ENCODE measurements at regions not wholly inside any gene's neighbourhood (a gene's known extent, or its start where the extent isn't known, plus 50 kb on each side); places are given as distances from the start of the nearest gene placed in this dataset.

DNA sequence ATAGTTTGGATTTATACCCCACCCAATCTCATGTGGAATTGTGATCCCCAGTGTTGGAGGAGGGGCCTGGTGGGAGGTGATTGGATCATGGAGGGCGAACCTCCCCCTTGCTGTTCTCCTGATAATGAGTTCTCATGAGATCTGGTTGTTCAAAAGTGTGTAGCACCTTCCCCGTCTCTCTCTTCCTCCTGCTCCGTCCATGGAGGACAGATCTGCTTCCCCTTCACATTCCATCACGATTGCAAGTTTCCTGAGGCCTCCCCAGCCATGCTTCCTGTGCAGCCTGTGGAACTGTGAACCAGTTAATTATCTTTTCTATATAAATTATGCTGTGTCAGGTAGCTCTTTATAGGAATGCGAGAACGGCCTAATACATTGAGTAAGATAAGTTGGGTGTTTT is 518.8 kb upstream of the LCORL start:
- H3K9me3 ChIP-seq = no peaks in the 10 kb centered on the region
- H3K4me1 ChIP-seq (ENCODE audit: control insufficient read depth in 1 of 2, low read depth in 2 of 2) = no peaks in the 10 kb centered on the region
- H3K4me3 ChIP-seq = no peak overlapping the region
- ATAC-seq (ENCODE audit: insufficient number of reproducible peaks, low FRiP score, low read depth) (no peak), DNase-seq (ENCODE audit: low spot score) (no peak)
- H3K36me3 ChIP-seq = no peaks in the 10 kb centered on the region
- H3K27me3 ChIP-seq (replicated peaks; ENCODE audit: insufficient read depth) = no peaks in the 10 kb centered on the region
- TF ChIP-seq, protein P1, sequence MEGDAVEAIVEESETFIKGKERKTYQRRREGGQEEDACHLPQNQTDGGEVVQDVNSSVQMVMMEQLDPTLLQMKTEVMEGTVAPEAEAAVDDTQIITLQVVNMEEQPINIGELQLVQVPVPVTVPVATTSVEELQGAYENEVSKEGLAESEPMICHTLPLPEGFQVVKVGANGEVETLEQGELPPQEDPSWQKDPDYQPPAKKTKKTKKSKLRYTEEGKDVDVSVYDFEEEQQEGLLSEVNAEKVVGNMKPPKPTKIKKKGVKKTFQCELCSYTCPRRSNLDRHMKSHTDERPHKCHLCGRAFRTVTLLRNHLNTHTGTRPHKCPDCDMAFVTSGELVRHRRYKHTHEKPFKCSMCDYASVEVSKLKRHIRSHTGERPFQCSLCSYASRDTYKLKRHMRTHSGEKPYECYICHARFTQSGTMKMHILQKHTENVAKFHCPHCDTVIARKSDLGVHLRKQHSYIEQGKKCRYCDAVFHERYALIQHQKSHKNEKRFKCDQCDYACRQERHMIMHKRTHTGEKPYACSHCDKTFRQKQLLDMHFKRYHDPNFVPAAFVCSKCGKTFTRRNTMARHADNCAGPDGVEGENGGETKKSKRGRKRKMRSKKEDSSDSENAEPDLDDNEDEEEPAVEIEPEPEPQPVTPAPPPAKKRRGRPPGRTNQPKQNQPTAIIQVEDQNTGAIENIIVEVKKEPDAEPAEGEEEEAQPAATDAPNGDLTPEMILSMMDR (IDR thresholded peaks at IDR 0.05) = no peak
- no peak overlapping the region for H3K27ac ChIP-seq

GRCh38 chr4:18538121-18538520 is 516.6 kb upstream of the LCORL start:
- ATAC-seq (ENCODE audit: insufficient number of reproducible peaks, low FRiP score, low read depth) = no peak
- no peak for DNase-seq (ENCODE audit: low spot score)
- Histone ChIP-seq H3K36me3 (no peaks in the 10 kb centered on the region), H3K4me1 (ENCODE audit: control insufficient read depth in 1 of 2, low read depth in 2 of 2) (no peaks in the 10 kb centered on the region), H3K27ac (no peak overlapping the region), H3K4me3 (no peak overlapping the region), H3K9me3 (no peaks in the 10 kb centered on the region), H3K27me3 (replicated peaks; ENCODE audit: insufficient read depth) (no peaks in the 10 kb centered on the region)
- TF ChIP-seq, protein P1 (IDR thresholded peaks at IDR 0.05) = no peak

GRCh38 chr4:18536428-18536827 is 514.9 kb upstream of the LCORL start:
- Histone ChIP-seq H3K36me3 (no peaks in the 10 kb centered on the region), H3K27ac (no peak overlapping the region), H3K4me3 (no peak overlapping the region), H3K9me3 (no peaks in the 10 kb centered on the region), H3K27me3 (replicated peaks; ENCODE audit: insufficient read depth) (no peaks in the 10 kb centered on the region), H3K4me1 (ENCODE audit: control insufficient read depth in 1 of 2, low read depth in 2 of 2) (no peaks in the 10 kb centered on the region)
- ATAC-seq (ENCODE audit: insufficient number of reproducible peaks, low FRiP score, low read depth) = no peak
- TF ChIP-seq, protein P1 (IDR thresholded peaks at IDR 0.05) = no peak
- no peak for DNase-seq (ENCODE audit: low spot score)

- no peak for ATAC-seq (ENCODE audit: insufficient number of reproducible peaks, low FRiP score, low read depth)
- TF ChIP-seq, protein P1 (IDR thresholded peaks at IDR 0.05) = no peak
- no peaks in the 10 kb centered on the region for H3K27me3 ChIP-seq (replicated peaks; ENCODE audit: insufficient read depth)
These were observed 514.4 kb upstream of the LCORL start for GRCh38 chr4:18535948-18536347.

DNA sequence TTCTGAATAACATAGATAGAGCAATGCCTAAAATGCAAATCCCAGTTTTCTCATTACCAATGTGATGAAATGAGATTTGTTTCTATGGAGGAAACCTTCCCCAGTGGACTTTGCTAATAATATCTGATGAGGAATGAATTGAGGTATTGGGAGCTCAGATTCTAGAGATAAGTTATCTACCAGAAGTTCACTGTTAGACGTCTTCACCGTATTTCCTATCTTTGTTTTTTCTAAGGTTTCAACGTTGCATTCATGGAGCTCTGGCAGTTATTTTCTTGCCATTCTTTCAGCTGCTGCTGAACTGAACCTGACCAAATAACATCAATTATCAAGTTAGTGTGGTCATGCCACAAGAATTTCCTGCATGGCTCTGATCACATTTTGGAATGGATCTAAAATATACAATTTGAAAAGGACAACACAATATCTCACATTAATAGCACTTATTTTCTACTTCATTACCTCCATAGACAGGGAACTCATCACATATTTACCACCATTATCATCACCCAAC is 511.8 kb upstream of the LCORL start:
- Histone ChIP-seq H3K27me3 (replicated peaks; ENCODE audit: insufficient read depth) (no peaks in the 10 kb centered on the region), H3K4me1 (ENCODE audit: control insufficient read depth in 1 of 2, low read depth in 2 of 2) (no peaks in the 10 kb centered on the region), H3K27ac (no peak overlapping the region), H3K4me3 (no peak overlapping the region), H3K36me3 (no peaks in the 10 kb centered on the region), H3K9me3 (no peaks in the 10 kb centered on the region)
- DNase-seq (ENCODE audit: low spot score) (no peak), ATAC-seq (ENCODE audit: insufficient number of reproducible peaks, low FRiP score, low read depth) (no peak)
- TF ChIP-seq, protein P1 (IDR thresholded peaks at IDR 0.05) = no peak

More at GRCh38 chr4:18535948-18536347, 514.4 kb upstream of the LCORL start:
- H3K4me1 ChIP-seq (ENCODE audit: control insufficient read depth in 1 of 2, low read depth in 2 of 2) = no peaks in the 10 kb centered on the region
- no peak for DNase-seq (ENCODE audit: low spot score)
- no peaks in the 10 kb centered on the region for H3K36me3 ChIP-seq
- no peak overlapping the region for H3K27ac ChIP-seq
- H3K9me3 ChIP-seq = no peaks in the 10 kb centered on the region
- no peak overlapping the region for H3K4me3 ChIP-seq
